Astrocyte of the spinal cord (primary cell): ENCODE measurements at regions not wholly inside any gene's neighbourhood (a gene's known extent, or its start where the extent isn't known, plus 50 kb on each side); places are given as distances from the start of the nearest gene placed in this dataset.

ENCODE experiments used
- DNase-seq: peaks from one replicate; pipeline ENCODE4 v3.0.0; 2011; ENCODE audit warnings: low read depth, low spot score
- H3K4me3 ChIP-seq: 2 replicates; pipeline ENCODE4 v1.5.1; 2011; ENCODE audit warnings: low read depth, mild to moderate bottlenecking, low read length, moderate library complexity
- CTCF ChIP-seq: IDR thresholded peaks from 2 replicates; pipeline ENCODE4 v1.5.1; 2012; ENCODE audit warnings: low read depth, mild to moderate bottlenecking, low read length, inconsistent platforms
- in situ Hi-C: cut with HindIII; loops from 2 replicates; pipeline ENCODE4 v1.10.0; 2017; ENCODE audit warnings: low sequenced_read_pairs

- TF ChIP-seq CTCF = no peak
- in situ Hi-C loops = no loop called here
- no peak overlapping the region for H3K4me3 ChIP-seq
- no peak for DNase-seq
These were observed 341.7 kb upstream of the SMIM30 start for GRCh38 chr7:113460067-113460466.

GRCh38 chr7:113456533-113456932 lies 338.2 kb upstream of the SMIM30 start:
- no peak for DNase-seq
- in situ Hi-C loops = no loop called here
- H3K4me3 ChIP-seq = no peak overlapping the region
- no peak for TF ChIP-seq CTCF

- in situ Hi-C loops = no loop called here
- H3K4me3 ChIP-seq = no peak overlapping the region
- DNase-seq = no peak
- TF ChIP-seq CTCF = no peak
These were observed 336.3 kb upstream of the SMIM30 start for GRCh38 chr7:113454597-113455169.

GRCh38 chr7:113452245-113452644 lies 333.9 kb upstream of the SMIM30 start:
- in situ Hi-C loops = no loop called here
- no peak for TF ChIP-seq CTCF
- DNase-seq = no peak
- no peak overlapping the region for H3K4me3 ChIP-seq

- DNase-seq = no peak
- in situ Hi-C loops = no loop called here
These were observed 328.4 kb upstream of the SMIM30 start for GRCh38 chr7:113446791-113447190.

GRCh38 chr7:113446391-113446790 lies 328.0 kb upstream of the SMIM30 start:
- no peak overlapping the region for H3K4me3 ChIP-seq
- DNase-seq = no peak
- no peak for TF ChIP-seq CTCF
- in situ Hi-C loops = no loop called here

More at GRCh38 chr7:113446791-113447190, 328.4 kb upstream of the SMIM30 start:
- H3K4me3 ChIP-seq = no peak overlapping the region
- TF ChIP-seq CTCF = no peak

GRCh38 chr7:113444261-113444660 lies 325.9 kb upstream of the SMIM30 start:
- no peak overlapping the region for H3K4me3 ChIP-seq
- DNase-seq = no peak
- TF ChIP-seq CTCF = no peak
- in situ Hi-C loops = no loop called here
